Stimulated activated CD8-positive, alpha-beta memory T cell treated with anti-CD3 and anti-CD28 coated beads, Interleukin-7, amount 100 ng/mL, for 48 hours (primary cell): ENCODE measurements at regions not wholly inside any gene's neighbourhood (a gene's known extent, or its start where the extent isn't known, plus 50 kb on each side); places are given as distances from the start of the nearest gene placed in this dataset.
"Not testable (repeated sequence)": the region's sequence is repeated elsewhere in the genome, so short reads cannot be mapped to it uniquely, and the experiment has no call there.

Source experiments
- DNase-seq, 2 donors: peaks; one replicate each; pipeline ENCODE4 v3.0.0-alpha.2; 2020; ENCODE audit warnings: low read depth in 1 of 2; ENCODE audit errors: extremely low read depth in 1 of 2

DNA sequence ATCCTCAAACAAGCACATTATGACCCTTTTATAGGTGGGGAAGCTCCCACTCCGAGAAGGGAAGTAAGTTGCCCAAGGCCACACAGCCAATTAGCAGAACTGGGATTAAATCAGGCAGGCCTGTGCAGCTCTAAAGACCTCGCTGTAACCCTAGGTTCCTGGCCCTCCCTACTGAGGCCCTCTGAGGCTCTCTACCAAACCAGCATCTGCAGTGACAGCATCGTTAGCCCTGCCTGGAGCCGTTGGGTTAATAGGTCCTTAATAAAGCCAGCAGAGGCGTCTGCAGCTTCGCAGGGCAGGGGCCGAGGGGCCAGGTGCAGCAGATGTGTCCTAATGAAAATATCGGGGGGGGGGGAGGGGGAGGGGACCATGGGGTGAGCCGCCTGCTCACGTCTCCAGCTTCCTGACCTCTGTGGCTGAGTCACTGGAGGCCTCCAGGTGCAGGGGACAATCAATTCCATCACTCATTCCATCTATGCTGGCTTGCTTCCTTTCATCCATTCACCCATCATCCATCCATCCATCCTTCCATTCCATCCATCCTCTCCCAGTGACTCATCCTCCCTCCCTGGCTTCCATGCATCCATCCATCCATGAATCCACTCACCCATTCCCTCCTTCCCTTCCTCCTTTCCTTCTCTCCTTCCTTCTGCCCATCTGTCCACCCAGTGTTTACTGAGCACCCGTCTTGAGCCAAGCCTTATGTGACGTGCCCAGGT lies 203.9 kb downstream of the C9orf50 start:
- no peak for DNase-seq

DNA sequence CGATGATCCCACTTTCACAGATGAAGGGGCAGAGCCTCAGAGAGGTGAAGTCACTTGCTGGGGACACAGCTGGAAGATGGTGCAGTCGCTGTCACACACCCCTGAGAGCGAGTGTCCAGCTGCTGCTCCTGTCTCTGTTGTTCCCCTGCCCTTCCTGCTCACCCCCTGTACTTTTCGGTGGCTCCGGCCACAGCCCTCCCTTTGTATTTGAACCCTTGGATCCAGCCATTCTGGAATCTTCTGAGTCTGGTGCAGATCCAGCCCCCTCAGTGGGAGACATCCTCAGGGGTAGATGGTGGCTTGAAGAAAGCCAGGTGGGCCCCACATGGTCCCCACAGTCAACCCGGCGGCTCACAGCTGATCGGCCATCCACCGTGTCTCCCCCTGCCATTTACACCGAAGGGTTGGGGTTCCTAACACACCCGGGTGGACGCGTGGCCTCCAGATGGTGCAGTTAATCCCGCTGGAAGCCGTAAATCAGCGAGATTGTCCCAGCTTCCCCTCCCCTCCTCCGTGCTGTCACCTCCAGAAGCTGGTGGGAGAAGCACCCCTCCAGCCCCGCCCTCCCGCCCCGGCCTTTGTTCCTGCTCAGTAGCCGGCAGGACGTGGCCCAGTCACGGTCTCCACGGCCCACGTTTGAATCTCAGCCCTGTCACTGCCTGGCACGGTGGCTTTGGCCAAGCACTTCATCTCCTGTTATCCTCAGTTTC lies 204.8 kb downstream of the C9orf50 start:
- no peak for DNase-seq

DNA sequence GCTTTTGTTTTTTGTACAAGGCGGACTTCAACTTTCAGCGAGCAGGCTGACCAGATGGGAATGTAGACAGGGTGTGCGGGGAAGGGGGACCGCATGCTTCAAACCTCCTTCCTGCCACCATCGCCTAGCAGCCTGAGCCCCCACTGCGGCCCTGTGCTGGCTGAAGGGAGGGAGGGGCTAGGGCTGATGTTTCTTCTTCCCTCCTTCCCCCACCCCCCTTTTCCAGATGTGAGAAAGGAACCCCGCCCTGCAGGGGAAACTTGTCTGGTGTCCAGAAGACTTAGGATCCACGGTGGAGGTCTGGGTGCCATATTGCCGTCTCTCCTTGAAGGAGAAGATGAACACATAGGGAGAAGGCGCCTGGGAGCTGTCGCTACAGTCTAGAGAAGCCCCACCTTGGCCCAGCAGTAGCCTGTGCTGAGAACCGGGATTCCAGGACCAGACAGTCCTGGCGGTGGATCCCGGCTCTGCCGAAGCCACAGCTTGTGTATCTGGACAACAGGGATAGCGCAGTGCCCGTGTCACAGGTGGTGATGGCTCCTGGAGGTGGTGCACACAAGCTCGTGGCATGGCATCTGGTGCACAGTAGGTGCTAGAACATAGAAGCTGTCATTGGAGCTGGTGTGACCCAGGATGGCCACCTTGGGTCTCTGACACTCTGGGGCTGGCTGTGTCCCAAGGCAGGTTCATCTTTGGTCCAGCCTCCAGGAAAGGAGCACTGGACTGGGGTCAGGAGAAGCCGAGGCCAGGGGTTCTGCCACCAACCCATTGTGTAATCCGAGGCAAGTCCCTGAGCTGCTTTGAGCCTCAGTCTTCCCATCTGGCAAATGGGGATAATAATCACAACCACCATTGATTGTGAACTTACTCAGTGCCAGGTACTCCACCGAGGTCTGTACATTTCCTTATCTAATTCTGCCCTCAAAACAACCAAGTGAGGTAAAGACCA lies 205.6 kb downstream of the C9orf50 start:
- no peak for DNase-seq

DNA sequence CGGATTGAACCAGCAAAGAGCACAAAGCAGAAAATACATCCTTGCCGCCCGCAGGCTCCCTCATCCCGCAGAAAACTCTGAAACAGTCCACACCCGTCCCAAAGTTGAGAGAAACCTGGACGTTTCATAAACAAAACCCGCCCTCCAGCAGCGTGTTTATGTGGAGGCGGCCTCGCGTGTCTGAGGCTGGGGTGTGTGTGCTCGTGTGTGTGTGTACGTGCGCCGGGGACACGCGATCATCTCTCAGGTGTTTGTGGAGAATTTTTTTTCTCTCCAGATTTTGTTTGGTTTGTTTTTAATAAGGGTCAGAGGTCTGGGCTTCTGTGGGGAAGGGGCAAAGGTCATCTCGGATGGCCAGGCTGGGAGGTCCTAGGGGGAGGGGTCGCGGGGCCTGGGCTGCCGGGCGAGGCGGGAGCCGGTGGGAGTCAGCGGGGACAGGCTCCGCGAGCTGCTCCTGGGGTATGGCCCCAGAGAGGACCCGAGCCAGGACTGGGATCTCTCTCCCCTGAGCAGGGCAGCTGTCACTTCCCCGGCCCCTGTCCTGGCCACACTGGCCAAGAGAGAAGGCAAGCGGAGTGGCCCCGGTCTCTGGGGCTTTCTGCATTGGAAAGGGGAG lies 206.4 kb downstream of the C9orf50 start:
- DNase-seq = no peak

DNA sequence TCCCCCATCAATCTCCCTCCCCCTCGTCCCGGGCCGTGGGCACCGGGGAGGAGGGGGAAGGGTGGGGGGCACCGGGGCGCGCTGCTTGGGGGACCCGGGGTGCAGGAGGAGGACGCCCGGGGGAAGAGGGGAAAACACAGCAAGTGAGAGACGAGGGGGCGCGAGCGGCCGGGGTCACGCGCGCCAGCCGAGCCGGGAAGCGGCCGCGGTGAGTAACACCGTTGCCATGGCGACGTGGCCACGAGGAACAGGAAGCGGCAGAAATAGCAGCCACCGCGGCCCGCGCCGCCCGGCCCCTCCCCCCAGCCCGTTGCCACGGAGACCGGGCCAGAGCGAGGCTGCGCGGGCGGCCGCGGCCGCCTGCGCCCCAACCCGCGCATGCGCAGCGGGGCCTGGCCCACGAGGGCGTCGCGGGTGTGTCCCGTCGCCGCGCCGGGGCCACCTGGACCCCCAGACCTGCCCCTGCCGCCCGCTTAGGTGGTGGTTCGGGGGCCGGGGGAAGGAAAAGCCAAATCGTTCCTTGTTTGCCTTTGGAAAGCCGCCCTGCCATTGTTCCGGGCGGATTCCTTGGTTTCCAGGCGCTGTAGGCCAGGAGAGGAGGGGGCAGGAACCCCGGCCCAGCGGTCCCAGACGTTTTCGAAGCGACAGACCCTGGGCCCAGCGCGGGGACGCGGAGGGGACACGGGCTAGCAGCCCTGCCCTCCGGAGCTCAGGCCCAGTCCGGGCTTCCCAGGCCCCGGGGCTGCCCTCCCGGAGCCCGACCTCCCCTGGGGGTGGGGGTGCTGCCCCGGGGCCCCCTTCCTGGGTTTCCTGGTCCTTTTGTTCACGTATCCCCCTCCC lies 207.1 kb downstream of the C9orf50 start:
- peak; percentile 96 to 99 for DNase-seq

DNA sequence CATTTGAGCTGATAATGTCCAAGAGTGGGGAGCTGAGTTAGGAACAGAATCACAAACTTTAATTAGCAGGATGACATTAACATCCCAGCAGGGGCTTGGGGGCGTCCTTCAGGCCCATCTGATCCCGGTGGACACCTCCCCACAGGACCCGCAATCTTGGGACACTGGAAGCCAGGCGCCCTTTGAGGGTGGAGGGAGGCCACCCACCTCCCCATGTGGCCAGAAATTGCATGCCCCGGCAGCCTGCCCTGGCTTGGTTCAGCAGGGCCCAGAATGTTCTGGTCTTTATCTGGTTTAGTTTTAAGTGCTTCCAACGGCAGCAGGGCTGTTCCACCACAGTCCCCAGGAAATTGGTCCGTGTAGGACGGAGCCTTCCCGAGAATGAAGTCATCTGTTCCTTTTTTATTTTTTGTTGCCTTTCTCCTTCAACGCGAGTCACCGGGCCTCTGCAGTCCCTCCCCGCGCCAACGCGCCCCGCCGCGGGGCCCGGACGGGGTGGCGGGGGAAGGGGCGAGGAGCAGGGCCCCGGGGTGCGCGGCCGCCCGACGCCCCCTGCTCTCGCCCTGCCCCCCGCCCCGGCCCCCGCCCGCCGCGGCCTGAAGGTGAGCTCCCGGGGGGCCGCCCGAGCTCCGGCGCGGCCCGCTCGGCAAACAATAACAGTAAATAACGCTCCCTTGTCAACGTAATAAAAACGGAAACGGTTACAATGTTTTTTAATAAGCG lies 207.9 kb downstream of the C9orf50 start:
- DNase-seq = peak in 1 of 2 donors; percentile 13

DNA sequence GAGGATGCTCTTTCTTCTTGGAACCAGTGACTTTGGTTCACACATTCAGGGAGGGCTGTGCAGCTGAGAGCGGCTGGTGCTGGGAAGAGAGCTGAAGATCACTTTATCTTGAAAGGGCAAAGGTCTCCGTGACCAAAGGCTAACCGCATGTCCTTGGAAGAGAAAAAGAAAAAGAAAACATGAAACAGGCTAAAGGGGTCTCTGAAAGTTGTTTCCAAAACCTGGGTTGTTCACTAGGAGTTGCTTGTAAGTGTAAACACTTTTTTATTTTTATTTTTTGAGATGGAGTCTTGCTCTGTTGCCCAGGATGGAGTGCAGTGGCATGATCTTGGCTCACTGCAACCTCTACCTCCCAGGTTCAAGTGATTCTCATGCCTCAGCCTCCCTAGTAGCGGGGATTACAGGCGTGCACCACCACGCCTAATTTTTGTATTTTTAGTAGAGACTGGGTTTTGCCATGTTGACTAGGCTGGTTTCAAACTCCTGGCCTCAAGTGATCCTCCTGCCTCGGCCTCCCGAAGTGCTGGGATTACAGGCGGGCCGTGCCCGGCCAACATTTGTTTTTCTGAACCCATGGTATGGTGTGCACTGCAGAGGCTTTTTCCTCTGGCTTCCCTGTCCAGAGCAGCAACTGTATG lies 208.6 kb downstream of the C9orf50 start:
- not testable (repeated sequence) for DNase-seq

DNA sequence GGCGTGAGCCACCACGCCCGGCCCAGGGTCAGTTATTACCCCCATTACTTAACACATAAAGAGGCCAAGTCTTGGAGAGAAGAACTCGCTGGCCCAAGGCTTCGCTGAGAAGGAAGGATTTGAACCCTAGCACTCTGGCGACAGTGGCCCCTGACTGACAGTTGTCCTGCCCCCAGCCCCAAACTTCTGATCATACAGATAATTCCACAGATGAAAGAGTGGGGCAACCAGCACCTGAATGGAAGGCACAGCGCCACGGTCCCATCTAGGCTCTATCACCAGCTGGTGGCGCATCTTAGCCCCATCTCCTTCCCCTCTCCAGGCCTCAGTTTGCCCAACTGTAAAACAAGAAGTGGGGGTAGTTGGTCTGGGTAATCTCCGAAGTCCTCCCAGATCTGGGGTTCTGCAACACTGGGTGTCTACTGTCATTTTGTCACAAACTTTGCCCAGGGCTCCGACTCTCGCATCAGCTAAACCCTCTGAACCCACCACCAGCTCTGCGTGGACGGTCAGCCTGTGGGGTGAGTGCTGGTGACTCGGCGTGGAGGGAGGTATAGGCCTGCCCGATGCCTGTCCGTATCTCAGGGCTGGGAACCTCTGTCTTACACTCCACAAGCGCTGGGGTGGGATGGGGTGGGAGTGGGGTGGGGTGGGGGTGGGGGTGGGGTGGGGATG lies 209.3 kb downstream of the C9orf50 start:
- no peak for DNase-seq

DNA sequence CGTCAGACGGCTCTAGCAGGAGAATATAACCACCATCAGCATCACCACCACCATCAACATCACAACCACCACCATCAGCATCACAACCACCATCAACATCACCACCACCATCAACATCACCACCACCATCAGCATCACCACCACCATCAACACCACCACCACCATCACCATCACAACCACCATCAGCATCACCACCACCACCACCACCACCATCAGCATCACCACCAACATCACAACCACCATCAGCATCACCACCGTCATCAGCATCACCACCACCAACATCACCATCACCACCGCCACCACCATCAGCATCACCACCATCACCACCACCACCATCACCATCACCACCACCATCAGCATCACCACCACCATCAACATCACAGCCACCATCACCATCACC lies 210.7 kb downstream of the C9orf50 start:
- DNase-seq = no peak

DNA sequence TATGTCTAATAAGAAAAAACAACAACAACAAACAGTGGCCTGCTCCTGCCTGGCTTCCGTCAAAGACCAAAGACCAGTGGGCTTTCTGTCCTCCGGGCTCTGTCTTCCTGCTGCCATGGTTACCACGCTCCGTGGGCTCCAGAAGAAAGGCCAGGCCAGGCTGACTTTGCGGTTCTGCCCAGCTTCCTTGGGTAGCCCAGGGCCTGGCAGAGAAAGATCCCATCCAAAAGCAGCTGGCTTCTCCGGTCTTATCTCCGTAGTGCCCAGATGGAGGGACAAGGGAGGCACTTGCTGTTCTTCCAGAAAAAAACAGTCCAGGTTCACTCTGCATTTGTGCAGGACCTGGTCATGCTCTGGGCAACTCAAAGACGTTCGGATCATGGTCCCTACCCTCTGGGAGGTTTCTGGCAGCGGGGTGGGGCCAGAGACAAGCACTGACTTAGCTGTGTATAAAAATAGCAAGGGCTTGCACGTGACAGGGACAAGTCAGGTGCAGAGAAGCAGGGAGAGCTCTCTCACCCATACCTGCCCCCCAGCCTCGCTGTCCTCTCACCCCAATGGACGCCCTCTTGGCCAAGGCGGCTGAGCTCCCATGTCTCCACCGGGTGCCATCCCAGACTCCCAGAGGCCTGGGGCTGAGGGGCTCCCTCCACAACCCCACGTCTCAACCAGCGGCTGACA lies 212.2 kb downstream of the C9orf50 start:
- DNase-seq = no peak

DNA sequence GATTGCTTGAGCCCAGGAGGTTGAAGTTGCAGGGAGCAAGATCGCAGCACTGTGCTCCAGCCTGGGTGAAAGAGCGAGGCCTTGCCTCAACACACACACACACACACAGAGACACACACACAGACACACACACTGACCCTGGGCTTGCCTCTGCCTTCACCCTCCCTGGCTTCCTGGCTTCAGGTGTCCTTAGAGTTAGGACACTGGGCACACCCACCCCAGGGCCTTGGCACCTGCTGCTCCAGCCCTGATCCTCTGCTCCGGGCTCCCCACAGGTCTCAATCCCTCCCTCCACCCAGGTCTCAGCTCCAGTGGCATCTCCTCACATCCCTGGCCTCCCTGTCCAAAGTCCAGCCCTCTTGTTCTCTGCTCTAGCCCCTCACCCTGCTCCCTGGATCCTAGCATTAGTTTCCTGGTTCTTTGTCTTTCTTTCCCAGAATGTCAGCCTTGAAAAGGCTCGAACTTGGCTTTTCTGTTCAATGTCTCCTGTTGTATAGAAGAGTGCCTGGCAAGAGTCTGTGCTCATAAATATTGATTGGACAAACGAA lies 212.9 kb downstream of the C9orf50 start:
- no peak for DNase-seq

DNA sequence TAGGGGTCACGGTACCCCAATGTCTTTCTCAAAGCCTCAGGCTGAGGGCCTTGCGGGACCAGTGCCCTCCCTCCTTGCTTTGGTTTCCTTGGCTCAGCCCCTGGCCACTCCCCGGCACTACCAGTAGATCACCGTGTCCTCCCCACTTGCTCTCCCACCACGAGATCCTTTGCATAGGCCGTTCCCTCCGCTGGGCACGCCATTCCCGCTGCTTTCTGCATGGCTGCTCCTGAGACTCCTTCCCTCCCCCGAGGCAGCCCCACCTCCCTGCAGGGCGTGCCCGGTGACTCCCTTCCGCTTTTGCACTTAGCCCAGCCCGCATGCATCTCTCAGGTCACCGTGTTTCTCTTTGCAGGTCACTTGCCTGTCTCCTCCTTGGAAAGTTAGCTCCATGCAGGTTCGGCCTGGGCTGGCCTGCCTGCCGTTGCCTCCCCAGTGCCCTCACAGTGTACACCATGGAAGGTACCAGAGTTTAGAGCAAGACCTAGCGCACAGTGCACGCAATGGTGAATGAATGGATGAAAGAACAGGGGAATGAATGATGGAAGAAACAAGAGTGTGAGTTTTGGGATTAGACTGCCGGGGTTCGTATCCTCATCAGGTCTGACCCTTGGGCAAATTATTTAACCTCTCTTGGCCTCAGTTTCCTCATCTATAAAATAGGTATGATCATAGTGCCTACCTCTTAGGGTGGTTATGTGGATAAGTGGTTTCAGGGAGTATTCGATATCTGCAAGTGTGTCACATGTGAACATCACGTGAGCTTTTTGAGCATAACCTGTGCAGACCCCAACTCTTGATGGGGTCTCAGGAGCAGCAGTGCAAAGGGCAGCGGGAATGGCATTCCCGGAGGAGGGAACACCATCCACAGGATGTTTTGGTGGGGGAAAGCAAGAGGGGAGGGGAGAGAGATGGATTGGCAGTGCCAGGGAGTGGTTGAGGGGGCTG lies 214.3 kb downstream of the C9orf50 start:
- no peak for DNase-seq

DNA sequence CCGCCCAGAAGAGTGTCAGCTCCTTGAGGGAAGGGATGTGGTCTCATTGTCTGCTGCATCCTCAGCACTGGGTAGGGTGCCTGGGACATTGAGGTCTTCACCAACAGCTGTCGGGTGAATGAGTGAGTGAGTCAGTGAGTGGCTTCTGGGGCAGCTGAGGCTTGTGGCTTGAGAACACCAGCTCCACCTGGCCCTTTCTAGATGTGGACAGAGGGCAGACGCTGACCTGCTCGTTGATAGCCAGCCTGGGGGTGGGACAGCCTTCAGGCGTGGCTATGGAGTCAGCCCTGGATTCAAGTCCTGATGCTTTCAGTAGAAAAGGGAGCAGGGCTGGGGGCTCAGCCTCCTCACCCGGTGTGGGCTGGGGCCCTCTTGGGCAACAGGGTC lies 215.1 kb downstream of the C9orf50 start:
- DNase-seq = no peak

DNA sequence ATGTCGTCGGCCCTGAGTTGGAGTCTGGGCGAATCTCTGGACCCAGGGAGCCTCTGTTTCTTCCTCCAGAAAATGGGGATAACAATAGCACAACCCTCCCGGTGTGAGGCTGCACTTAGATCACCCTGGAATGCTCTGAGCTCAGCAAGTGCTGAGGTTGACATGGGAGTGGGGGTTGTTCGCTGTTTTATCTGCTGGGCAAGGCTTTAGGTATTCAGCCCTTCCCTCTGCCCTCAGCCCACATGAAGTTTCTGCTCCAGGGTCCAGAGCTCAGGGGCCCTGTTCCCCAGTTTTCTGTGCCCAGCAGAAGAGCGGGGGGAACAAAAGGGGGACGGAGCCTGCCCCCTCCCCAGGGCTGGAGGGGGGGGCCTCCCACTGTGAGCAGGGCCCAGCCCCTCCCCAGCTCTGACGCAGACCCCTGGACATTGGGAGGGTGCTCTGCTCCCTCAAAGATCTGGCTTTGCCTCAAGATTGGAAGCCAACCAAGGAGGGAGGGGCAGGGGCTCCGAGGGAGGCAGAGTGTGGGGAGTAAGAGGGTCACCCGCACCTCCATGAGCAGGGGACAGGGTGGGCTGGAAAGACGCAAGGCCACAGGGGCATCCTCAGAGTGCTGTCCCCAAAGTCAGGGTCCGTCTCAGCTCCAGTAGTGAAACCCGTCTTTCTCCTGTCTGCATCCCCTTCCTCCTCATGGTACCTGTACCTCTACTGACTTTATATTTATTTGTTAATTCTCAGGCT lies 215.6 kb downstream of the C9orf50 start:
- no peak for DNase-seq

DNA sequence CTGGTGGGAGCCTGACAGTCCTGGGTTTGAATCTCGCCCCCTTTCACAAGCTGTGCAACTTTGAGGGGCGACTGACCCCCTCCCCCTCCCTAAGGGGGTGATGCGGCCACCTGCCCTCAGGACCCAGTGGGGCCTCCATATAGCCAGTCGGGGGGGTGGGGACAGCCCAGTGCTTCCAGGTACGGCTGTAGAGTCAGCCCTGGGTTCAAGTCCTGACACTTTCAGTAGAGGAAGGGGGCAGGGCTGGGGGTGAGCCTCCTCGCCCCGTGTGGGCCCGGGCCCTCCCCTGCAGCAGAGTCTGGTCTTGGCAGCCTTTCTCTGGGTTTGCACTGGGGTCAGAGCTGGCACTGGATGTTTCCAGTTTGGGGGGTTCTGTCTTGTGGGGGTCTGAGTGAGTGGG lies 216.3 kb downstream of the C9orf50 start:
- no peak for DNase-seq
